ENCODE measurements at regions not wholly inside any gene's neighbourhood (a gene's known extent, or its start where the extent isn't known, plus 50 kb on each side); places are given as distances from the start of the nearest gene placed in this dataset.

DNA sequence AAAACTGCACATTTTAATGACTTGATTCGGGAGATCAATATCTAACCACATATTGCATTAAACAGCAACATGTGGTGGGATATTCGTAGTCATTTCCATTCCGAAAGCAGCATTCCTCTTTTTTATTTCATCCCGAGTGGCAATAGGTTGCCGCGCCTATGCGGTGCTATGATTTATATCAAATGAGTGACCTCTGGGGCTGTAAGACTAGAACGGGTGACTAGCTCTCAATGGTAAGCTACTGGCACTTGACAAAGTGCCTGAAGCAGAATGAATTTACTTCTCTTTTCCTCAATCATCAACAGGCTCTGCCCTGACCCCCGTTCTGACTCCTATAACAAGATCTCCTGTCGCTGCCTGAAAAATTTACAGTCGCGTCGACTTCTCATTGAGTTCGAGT, 162.3 kb downstream of the ZNF281 start:
- Mint-ChIP-seq H3K4me1 (no peaks in the 10 kb centered on the region), H3K4me3 (no peak overlapping the region), H3K27me3 (ENCODE audit: low read depth in 3 of 3) (peaks cover 7 to 15% (median 9%) of the 10 kb centered on the region in 3 donors), H3K27ac (no peak overlapping the region), H3K9me3 (peaks cover 0 to 1% (median 0%) of the 10 kb centered on the region in 6 donors), H3K36me3 (no peaks in the 10 kb centered on the region)
- DNase-seq, result no peak

DNA sequence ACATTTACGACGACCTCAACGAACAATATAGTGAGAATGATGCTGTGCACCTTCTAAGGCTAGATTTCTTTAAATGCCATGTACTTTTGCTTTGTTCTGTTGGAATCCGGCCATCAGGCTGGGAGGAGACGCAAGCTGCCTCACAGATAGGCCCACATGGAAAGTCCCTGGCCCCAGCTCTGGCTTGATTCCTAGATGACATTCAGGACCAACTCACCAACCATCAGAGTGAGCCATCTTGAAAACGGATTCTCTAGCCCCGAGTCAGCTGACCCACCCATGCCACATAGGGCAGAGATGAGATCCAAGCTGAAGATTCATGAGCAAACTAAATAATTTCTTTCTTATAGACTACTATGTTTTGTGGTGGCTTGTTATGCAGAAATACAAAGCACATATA, 164.4 kb downstream of the ZNF281 start:
- H3K9me3 Mint-ChIP-seq, result peaks cover 0 to 1% (median 0%) of the 10 kb centered on the region in 6 donors
- no peaks in the 10 kb centered on the region for H3K36me3 Mint-ChIP-seq
- peaks cover 0 to 1% of the 10 kb centered on the region in 2 donors for H3K4me1 Mint-ChIP-seq
- DNase-seq, result no peak
- peaks cover 7 to 12% (median 9%) of the 10 kb centered on the region in 3 donors for H3K27me3 Mint-ChIP-seq (ENCODE audit: low read depth in 3 of 3)
- H3K27ac Mint-ChIP-seq, result no peak overlapping the region
- H3K4me3 Mint-ChIP-seq, result no peak overlapping the region

DNA sequence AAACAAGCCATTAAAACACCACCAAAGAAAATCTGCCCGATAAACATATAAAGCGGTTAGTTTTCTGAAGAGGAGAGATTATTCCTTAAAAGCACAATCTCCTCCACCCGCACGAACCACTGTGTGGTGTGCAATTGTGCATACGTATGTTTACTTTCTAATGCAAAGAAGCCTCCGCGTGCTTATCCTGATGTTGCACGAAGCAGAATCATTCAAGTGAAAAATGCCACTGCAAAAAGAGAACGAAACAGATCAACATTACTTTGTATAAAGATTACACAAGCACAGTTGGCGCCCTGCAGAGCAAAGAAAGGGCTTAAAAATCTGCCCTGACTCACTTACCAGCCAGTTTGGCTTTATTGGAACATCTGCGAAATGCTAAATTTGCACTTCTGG, 166.8 kb downstream of the ZNF281 start:
- no peak for DNase-seq
- Mint-ChIP-seq H3K36me3 (no peaks in the 10 kb centered on the region), H3K27me3 (ENCODE audit: low read depth in 3 of 3) (peaks cover 7 to 12% (median 9%) of the 10 kb centered on the region in 3 donors), H3K27ac (no peak overlapping the region), H3K4me3 (no peak overlapping the region), H3K4me1 (peaks cover 0 to 1% of the 10 kb centered on the region in 2 donors), H3K9me3 (no peaks in the 10 kb centered on the region)

DNA sequence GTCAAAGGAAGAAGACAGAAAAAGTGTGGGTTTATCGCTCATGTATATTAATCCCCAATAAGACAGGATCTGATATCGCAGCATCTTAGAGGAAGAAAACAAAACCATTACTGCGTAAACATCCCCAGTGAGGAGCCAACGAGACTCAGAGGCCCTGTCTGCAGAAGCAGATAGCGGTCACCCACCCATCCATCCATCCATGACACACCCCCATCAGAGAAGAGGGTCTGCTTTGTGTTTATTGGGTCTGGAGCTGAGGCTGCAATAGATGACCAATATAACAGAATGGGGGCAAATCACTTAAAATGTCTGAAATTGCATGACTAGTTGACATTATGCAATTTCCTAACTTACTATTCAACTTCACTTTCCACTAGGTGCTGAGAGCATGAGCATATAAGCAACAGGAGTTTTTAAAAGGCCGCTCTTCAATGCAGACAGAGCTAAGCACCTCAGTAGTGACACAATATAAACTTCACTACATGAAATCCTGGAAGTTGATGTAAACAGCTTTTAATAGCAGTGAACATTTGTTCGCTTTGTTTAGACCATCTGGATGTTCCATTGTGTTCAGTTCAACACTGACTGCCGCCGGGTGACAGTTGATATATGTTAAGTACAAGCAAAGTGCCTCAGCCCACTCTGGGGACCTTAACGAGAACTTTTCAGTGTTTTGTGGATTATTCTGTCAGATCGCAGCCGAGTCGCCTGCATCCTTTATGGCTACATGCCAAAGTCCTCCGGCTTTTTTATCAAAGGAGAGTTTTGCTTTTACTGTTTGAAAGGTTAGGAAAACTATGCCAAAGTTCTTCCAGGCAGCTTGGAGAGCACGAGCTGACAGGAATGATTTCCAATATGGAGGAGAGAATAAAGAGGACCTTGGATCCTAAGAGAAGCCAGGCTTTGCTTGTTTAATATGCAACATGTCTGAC, 167.5 kb downstream of the ZNF281 start:
- H3K36me3 Mint-ChIP-seq, result no peaks in the 10 kb centered on the region
- H3K27ac Mint-ChIP-seq, result no peak overlapping the region
- H3K27me3 Mint-ChIP-seq (ENCODE audit: low read depth in 3 of 3), result peaks cover 7 to 12% (median 8%) of the 10 kb centered on the region in 3 donors
- no peak for DNase-seq
- H3K4me1 Mint-ChIP-seq, result peaks cover 0 to 1% of the 10 kb centered on the region in 2 donors
- H3K9me3 Mint-ChIP-seq, result no peaks in the 10 kb centered on the region
- H3K4me3 Mint-ChIP-seq, result no peak overlapping the region

DNA sequence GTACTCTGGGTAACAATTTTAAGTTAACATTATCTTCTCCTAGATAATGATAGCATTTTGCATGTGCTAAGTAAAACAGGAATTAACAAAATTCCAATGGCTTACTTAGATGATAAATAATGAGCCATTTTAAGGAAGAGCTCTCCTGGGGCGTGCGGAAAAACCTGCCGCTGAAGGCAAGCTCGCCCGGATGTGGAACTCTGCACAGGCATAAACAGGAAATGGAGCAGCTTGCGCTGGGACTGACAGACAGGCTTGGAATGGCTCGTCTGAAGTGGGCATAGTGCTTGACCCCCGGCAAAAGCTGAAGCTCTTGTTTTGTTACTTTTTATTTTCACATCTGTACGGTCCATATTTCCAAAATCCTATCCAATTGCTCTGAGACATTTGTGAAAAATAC, 169.2 kb downstream of the ZNF281 start:
- no peak overlapping the region for H3K4me3 Mint-ChIP-seq
- H3K27ac Mint-ChIP-seq, result no peak overlapping the region
- H3K36me3 Mint-ChIP-seq, result no peaks in the 10 kb centered on the region
- H3K27me3 Mint-ChIP-seq (ENCODE audit: low read depth in 3 of 3), result peaks cover 6 to 11% (median 11%) of the 10 kb centered on the region in 3 donors
- H3K9me3 Mint-ChIP-seq, result no peaks in the 10 kb centered on the region
- peaks cover 0 to 1% of the 10 kb centered on the region in 2 donors for H3K4me1 Mint-ChIP-seq
- no peak for DNase-seq

DNA sequence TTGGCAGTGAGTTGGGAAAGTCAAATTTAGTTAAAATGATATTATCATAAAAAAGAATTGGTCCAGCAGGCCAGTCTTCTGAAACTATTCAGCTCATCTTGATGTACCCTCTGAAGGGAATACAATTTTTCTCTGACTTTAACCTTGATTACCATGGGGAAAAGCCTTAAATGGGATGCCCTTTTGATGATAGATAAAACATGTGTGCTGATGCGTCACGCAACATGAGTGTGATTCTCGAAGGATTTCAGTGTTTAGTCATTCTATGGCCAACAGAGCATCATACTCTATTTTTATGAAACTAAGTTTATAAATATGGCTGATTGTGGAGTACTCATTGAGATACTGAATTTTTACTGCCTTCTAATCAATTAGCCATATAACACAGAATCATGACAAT, 171.5 kb downstream of the ZNF281 start:
- Mint-ChIP-seq H3K27me3 (ENCODE audit: low read depth in 3 of 3) (peaks cover 3 to 7% (median 3%) of the 10 kb centered on the region in 3 donors), H3K4me1 (peaks cover 0 to 1% of the 10 kb centered on the region in 2 donors), H3K4me3 (no peak overlapping the region), H3K36me3 (no peaks in the 10 kb centered on the region), H3K9me3 (no peaks in the 10 kb centered on the region), H3K27ac (no peak overlapping the region)
- DNase-seq, result no peak

DNA sequence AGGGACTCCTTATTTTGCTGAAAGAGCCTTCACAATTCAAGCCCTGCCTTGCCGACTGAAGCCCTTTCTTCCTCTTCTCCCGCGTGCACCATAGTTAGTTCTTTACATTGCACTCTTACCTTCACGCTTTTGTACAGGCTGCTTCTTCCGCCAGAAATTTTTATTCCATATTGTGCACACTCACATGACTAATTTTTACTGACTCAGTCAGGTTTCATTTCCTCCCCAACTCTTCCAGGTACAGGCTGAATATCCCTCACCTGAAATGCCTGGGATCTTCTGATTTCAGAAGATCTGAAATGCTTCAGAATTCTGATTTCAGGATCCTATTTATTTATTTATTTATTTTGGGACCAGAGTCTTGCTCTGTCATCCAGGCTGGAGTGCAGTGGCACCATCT, 172.8 kb downstream of the ZNF281 start:
- Mint-ChIP-seq H3K27me3 (ENCODE audit: low read depth in 3 of 3) (peaks cover 3 to 4% (median 3%) of the 10 kb centered on the region in 3 donors), H3K4me3 (no peak overlapping the region), H3K9me3 (no peaks in the 10 kb centered on the region)

DNA sequence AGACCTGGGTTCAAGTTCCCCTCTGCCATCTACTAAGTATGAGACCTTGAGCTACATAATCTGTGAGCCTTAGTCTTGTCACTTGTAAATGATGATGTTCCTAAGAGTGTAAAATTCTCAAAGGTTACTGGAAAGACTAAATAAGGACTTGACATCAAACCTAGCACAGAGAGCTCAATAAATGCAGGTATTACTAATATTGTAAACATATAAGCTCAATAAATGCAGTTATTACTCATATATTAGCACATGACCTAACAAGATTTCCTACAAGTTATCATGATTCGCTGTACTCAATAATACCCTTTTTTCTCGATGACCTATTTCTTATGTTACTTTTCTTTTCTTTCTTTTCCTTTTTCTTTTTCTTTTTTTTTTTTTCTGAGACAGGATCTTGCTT, 174.9 kb downstream of the ZNF281 start:
- Mint-ChIP-seq H3K27me3 (ENCODE audit: low read depth in 3 of 3) (peaks cover 3 to 4% (median 3%) of the 10 kb centered on the region in 3 donors), H3K36me3 (no peaks in the 10 kb centered on the region), H3K4me1 (no peaks in the 10 kb centered on the region), H3K27ac (no peak overlapping the region), H3K9me3 (no peaks in the 10 kb centered on the region), H3K4me3 (no peak overlapping the region)
- no peak for DNase-seq

More for the DNA sequence above, 172.8 kb downstream of the ZNF281 start:
- no peak overlapping the region for H3K27ac Mint-ChIP-seq
- H3K36me3 Mint-ChIP-seq, result no peaks in the 10 kb centered on the region
- peaks cover 0 to 1% of the 10 kb centered on the region in 2 donors for H3K4me1 Mint-ChIP-seq
- DNase-seq, result no peak

DNA sequence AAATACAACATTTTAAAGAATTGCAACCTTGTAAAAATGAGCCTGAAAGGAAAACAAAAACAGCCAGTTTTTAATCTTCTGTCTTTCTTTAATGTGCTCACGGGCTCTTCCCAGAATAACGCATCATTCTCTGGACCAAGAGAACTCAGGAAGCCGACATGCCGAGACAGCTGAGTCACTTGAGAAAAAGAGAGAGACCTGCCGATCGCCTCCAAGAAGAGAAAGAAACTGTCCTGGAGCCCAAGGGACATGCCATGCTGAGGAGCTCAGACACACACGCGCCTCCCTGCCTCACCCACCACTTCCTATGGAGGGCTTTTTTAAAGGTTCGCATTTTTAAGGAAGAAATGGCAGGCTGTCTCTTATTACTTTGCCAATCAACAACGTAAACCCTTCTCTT, 176.4 kb downstream of the ZNF281 start:
- no peaks in the 10 kb centered on the region for H3K36me3 Mint-ChIP-seq
- no peak overlapping the region for H3K27ac Mint-ChIP-seq
- no peak for DNase-seq
- no peaks in the 10 kb centered on the region for H3K9me3 Mint-ChIP-seq
- peaks cover 3 to 6% (median 3%) of the 10 kb centered on the region in 3 donors for H3K27me3 Mint-ChIP-seq (ENCODE audit: low read depth in 3 of 3)
- no peaks in the 10 kb centered on the region for H3K4me1 Mint-ChIP-seq
- no peak overlapping the region for H3K4me3 Mint-ChIP-seq

DNA sequence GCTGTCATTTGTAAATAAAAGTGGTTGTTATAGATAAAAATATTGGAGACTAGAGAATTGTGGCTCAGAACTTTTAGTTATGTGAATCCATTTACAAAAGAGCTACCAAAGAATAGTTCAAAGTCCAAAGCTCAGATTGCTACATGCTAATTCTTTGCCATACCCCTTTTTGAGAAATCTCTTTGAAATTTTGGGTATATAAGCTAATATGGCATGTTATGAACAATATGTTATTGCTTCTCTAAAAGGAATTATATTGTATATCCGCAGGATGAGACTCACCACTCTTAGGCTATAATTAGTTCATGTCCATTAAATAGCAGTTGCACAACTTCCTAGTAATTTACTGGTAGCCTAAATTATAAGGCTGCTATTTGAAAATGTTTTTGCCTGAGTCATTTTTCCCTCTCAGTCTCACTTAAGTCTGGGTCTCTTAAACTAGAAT, 178.0 kb downstream of the ZNF281 start:
- H3K4me3 Mint-ChIP-seq, result no peak overlapping the region
- H3K27ac Mint-ChIP-seq, result no peak overlapping the region
- no peaks in the 10 kb centered on the region for H3K36me3 Mint-ChIP-seq
- no peaks in the 10 kb centered on the region for H3K9me3 Mint-ChIP-seq
- peaks cover 4 to 6% (median 5%) of the 10 kb centered on the region in 3 donors for H3K27me3 Mint-ChIP-seq (ENCODE audit: low read depth in 3 of 3)
- DNase-seq, result no peak
- peaks cover 1 to 3% of the 10 kb centered on the region in 2 donors for H3K4me1 Mint-ChIP-seq

DNA sequence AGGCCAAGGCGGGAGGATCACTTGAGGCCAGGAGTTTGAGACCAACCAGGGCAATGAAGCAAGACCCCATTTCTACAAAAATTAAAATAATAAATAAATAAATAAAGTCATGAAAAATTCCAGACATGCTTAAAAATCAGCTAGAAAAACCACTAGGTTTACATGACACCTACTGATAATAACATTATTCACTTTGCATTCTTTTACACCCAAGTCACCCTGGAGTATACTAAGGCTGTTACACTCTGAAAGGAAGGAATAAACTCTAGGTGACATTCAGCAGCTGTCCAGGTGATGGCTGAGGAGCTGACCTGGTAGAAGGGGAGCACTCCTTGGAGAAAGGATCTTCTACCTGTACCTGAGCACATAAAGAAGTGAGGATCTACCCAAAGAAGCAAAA, 179.2 kb downstream of the ZNF281 start:
- no peaks in the 10 kb centered on the region for H3K9me3 Mint-ChIP-seq
- DNase-seq, result no peak
- no peak overlapping the region for H3K27ac Mint-ChIP-seq
- H3K4me1 Mint-ChIP-seq, result peaks cover 13% of the 10 kb centered on the region in 2 donors
- no peaks in the 10 kb centered on the region for H3K36me3 Mint-ChIP-seq
- H3K4me3 Mint-ChIP-seq, result no peak overlapping the region
- H3K27me3 Mint-ChIP-seq (ENCODE audit: low read depth in 3 of 3), result peaks cover 4 to 8% (median 5%) of the 10 kb centered on the region in 3 donors

DNA sequence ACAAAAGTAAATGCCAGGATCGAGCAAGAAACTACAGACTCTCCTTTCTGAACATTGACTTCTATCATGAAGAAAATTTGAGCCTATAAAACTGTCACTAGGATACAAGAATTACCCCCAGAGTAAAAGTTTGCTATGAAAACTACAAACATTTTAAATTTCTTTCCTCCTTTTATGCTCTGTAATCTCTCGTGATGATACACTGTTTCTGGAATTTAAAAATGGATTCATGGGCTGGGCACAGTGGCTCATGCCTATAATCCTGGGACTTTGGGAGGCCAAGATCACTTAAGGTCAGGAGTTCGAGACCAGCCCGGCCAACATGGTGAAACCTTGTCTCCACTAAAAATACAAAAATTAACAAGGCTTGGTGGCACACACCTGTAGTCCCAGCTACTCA, 181.3 kb downstream of the ZNF281 start:
- H3K4me1 Mint-ChIP-seq, result peaks cover 13% of the 10 kb centered on the region in 2 donors
- peaks cover 0 to 2% (median 0%) of the 10 kb centered on the region in 3 donors for H3K36me3 Mint-ChIP-seq
- H3K4me3 Mint-ChIP-seq, result no peak overlapping the region
- peaks cover 5 to 8% (median 6%) of the 10 kb centered on the region in 3 donors for H3K27me3 Mint-ChIP-seq (ENCODE audit: low read depth in 3 of 3)
- no peak for DNase-seq
- H3K27ac Mint-ChIP-seq, result no peak overlapping the region
- H3K9me3 Mint-ChIP-seq, result peaks cover 0 to 1% (median 0%) of the 10 kb centered on the region in 6 donors

DNA sequence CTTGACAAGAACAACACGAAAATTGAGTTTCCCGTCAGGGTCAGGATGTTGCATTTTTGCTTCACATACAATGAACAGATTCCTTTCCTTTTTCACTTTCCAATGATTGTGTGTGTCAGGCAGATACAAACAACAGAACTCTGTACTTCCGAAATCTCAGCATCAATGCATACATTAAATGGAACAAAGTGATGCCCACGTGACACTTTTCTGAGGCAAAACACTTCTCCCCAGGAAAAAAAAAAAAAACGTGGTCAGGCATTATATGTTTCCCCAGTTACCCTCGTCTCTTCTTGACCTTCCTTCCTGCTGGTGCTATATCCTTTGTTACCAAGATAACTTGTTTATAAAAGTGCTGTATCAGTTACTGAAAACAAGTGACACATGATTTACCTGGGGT, 181.8 kb downstream of the ZNF281 start:
- no peak overlapping the region for H3K27ac Mint-ChIP-seq

More for the DNA sequence above, 181.8 kb downstream of the ZNF281 start:
- Mint-ChIP-seq H3K27me3 (ENCODE audit: low read depth in 3 of 3) (peaks cover 5 to 8% (median 6%) of the 10 kb centered on the region in 3 donors), H3K4me1 (peaks cover 13% of the 10 kb centered on the region in 2 donors), H3K4me3 (no peak overlapping the region), H3K36me3 (peaks cover 0 to 4% (median 0%) of the 10 kb centered on the region in 3 donors), H3K9me3 (peaks cover 0 to 1% (median 0%) of the 10 kb centered on the region in 6 donors)
- DNase-seq, result no peak

Measured in immature natural killer cell (primary cell).